ENCODE measurements at regions not wholly inside any gene's neighbourhood (a gene's known extent, or its start where the extent isn't known, plus 50 kb on each side); places are given as distances from the start of the nearest gene placed in this dataset.
A peak's percentile ranks its signal among the peaks of the same experiment; 100 is the strongest.

- BruUV-seq (replicated peaks) = no TSS peak
- Histone ChIP-seq H3K4ac (ENCODE audit: low read depth, low read length) (no peak overlapping the region), H2BK120ac (ENCODE audit: low read depth, low read length) (no peak overlapping the region), H3K9me1 (ENCODE audit: insufficient read depth, low read length) (no peaks in the 10 kb centered on the region), H4K8ac (ENCODE audit: low read depth in 2 of 2, low read length in 2 of 2) (no peak overlapping the region), H3K4me1 (ENCODE audit: control insufficient read depth, insufficient read depth, low read length) (no peaks in the 10 kb centered on the region), H2AK9ac (replicated peaks; ENCODE audit: low read depth, low read length, poor library complexity) (no peak overlapping the region), H2BK20ac (ENCODE audit: low read depth, low read length) (no peak overlapping the region), H3K4me3 (ENCODE audit: insufficient read depth, low read depth, low read length) (no peak overlapping the region), H4K5ac (ENCODE audit: low read depth, low read length) (no peak overlapping the region), H3K36me3 (ENCODE audit: control insufficient read depth, insufficient read depth, low read length) (no peaks in the 10 kb centered on the region), H2BK15ac (ENCODE audit: low read depth, low read length) (no peak overlapping the region), H3K23ac (ENCODE audit: low read depth, low read length) (no peak overlapping the region), H3K14ac (replicated peaks; ENCODE audit: low read depth, low read length) (no peak overlapping the region), H3K27me3 (ENCODE audit: control insufficient read depth, insufficient read depth, low read length) (no peaks in the 10 kb centered on the region), H2AFZ (replicated peaks; ENCODE audit: low read length, poor library complexity) (no peak overlapping the region), H3K18ac (ENCODE audit: low read depth, low read length) (no peak overlapping the region), H2BK5ac (ENCODE audit: low read depth, low read length, poor library complexity, severe bottlenecking) (peak overlapping the region; percentile 33), H3K27ac (ENCODE audit: insufficient read depth, low read length) (no peak overlapping the region), H3K9me3 (ENCODE audit: control insufficient read depth, insufficient read depth, low read length) (peaks cover 4% of the 10 kb centered on the region; the same call in 1 of the 2 replicates), H2AK5ac (ENCODE audit: low read depth, low read length) (no peak overlapping the region), H3K4me2 (ENCODE audit: low read depth, low read length) (no peak overlapping the region), H4K20me1 (ENCODE audit: insufficient read depth, low read length) (no peaks in the 10 kb centered on the region), H3K9ac (ENCODE audit: low read depth, low read length) (no peak overlapping the region), H3K56ac (ENCODE audit: extremely low read depth, insufficient read depth, low read length) (no peak overlapping the region), H3K79me1 (ENCODE audit: low read depth in 1 of 2, low read length in 2 of 2) (no peaks in the 10 kb centered on the region), H4K91ac (ENCODE audit: insufficient read depth, low read depth, low read length) (no peak overlapping the region)
- CTCF ChIA-PET = no interaction called here
- no peak for DNase-seq
- POLR2A ChIA-PET (ENCODE audit: unreplicated experiment) = no interaction called here
- ATAC-seq (ENCODE audit: low read depth) = no peak
- in situ Hi-C loops (cut with MboI; ENCODE audit: low sequenced_read_pairs) = no loop called here
- 50 to 75% methylated on average over 1 of the region's 3 CpGs for WGBS, 2 experiments (ENCODE audit: extremely low coverage in 2 of 2, insufficient read length in 1 of 2)
- TF ChIP-seq RFX5 (IDR thresholded peaks at IDR 0.05; ENCODE audit: low read depth, low read length) (no peak), CHD1 (IDR thresholded peaks at IDR 0.05; ENCODE audit: low read depth, low read length) (no peak), FOS (IDR thresholded peaks at IDR 0.05; ENCODE audit: low read depth, low read length) (no peak), POLR2A (IDR thresholded peaks at IDR 0.05; ENCODE audit: low read depth, low read length) (no peak), BHLHE40 (IDR thresholded peaks at IDR 0.05; ENCODE audit: low read depth, low read length) (no peak), RCOR1 (IDR thresholded peaks at IDR 0.05; ENCODE audit: insufficient replicate concordance, low read length) (no peak), MAZ (IDR thresholded peaks at IDR 0.05; ENCODE audit: borderline replicate concordance, low read depth, low read length) (no peak), CEBPB (IDR thresholded peaks at IDR 0.05; ENCODE audit: low read depth, low read length) (no peak), MAFK (IDR thresholded peaks at IDR 0.05; ENCODE audit: low read depth, low read length) (no peak), SMC3 (IDR thresholded peaks at IDR 0.05; ENCODE audit: low read depth, low read length) (no peak), NFE2L2 (IDR thresholded peaks at IDR 0.05; ENCODE audit: low read depth, low read length) (no peak), CTCF (conservative IDR thresholded peaks at IDR 0.05; ENCODE audit: low read depth, low read length) (no peak), RAD21 (IDR thresholded peaks at IDR 0.05; ENCODE audit: low read length) (no peak), MXI1 (IDR thresholded peaks at IDR 0.05; ENCODE audit: borderline replicate concordance, low read depth, low read length) (no peak)
- TF ChIP-seq, protein P1, sequence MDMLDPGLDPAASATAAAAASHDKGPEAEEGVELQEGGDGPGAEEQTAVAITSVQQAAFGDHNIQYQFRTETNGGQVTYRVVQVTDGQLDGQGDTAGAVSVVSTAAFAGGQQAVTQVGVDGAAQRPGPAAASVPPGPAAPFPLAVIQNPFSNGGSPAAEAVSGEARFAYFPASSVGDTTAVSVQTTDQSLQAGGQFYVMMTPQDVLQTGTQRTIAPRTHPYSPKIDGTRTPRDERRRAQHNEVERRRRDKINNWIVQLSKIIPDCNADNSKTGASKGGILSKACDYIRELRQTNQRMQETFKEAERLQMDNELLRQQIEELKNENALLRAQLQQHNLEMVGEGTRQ (IDR thresholded peaks at IDR 0.05; ENCODE audit: low read depth, low read length) = no peak
- TF ChIP-seq, protein P2, sequence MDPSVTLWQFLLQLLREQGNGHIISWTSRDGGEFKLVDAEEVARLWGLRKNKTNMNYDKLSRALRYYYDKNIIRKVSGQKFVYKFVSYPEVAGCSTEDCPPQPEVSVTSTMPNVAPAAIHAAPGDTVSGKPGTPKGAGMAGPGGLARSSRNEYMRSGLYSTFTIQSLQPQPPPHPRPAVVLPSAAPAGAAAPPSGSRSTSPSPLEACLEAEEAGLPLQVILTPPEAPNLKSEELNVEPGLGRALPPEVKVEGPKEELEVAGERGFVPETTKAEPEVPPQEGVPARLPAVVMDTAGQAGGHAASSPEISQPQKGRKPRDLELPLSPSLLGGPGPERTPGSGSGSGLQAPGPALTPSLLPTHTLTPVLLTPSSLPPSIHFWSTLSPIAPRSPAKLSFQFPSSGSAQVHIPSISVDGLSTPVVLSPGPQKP (IDR thresholded peaks at IDR 0.05; ENCODE audit: borderline replicate concordance, low read depth, low read length) = no peak
- dilution Hi-C loops (cut with HindIII; ENCODE audit: low sequenced_read_pairs, unreplicated experiment) = no loop called here
- intact Hi-C loops (cut with micrococcal nuclease) = no loop called here
Measured at GRCh38 chr4:131426023-131426758, 1722.9 kb upstream of the PCDH10 start.

Data from IMR-90 (cell line).